GM12892 (cell line): ENCODE measurements at regions not wholly inside any gene's neighbourhood (a gene's known extent, or its start where the extent isn't known, plus 50 kb on each side); places are given as distances from the start of the nearest gene placed in this dataset.

Source experiments
- DNase-seq: peaks from one replicate; pipeline ENCODE4 v3.0.0; 2011; ENCODE audit not compliant: insufficient read length
- FAIRE-seq: peaks from 2 replicates; lab custom pipeline; 2011; peaks lifted over from hg19 to GRCh38; lab: Jason Lieb, UNC
- POLR2A ChIP-seq: IDR thresholded peaks from 2 replicates; pipeline ENCODE4 v1.6.1; 2011; ENCODE audit warnings: low read depth, low read length, control low read depth
- POLR2AphosphoS5 ChIP-seq: IDR thresholded peaks from 2 replicates; pipeline ENCODE4 v1.6.1; 2011; ENCODE audit warnings: low read depth, low read length, control low read depth
- TAF1 ChIP-seq: IDR thresholded peaks from 2 replicates; pipeline ENCODE4 v1.6.1; 2011; ENCODE audit warnings: low read depth, mild to moderate bottlenecking, control low read depth, low read length, borderline replicate concordance

- no peak for TF ChIP-seq TAF1
- no peak for TF ChIP-seq POLR2AphosphoS5
- FAIRE-seq (no peak), DNase-seq (no peak)
Measured at GRCh38 chr9:89794918-89795317, 190.1 kb downstream of the GADD45G start.

GRCh38 chr9:89795538-89796195, 190.9 kb downstream of the GADD45G start:
- no peak for FAIRE-seq
- no peak for TF ChIP-seq POLR2A
- no peak for TF ChIP-seq POLR2AphosphoS5
- TF ChIP-seq TAF1, result no peak
- no peak for DNase-seq

GRCh38 chr9:89796606-89797005, 191.8 kb downstream of the GADD45G start:
- no peak for FAIRE-seq
- no peak for DNase-seq
- TF ChIP-seq TAF1 (no peak), POLR2AphosphoS5 (no peak), POLR2A (no peak)

GRCh38 chr9:89797255-89797654, 192.4 kb downstream of the GADD45G start:
- DNase-seq (no peak), FAIRE-seq (no peak)
- TF ChIP-seq POLR2AphosphoS5 (no peak), POLR2A (no peak), TAF1 (no peak)

GRCh38 chr9:89797937-89798455, 193.2 kb downstream of the GADD45G start:
- DNase-seq (no peak), FAIRE-seq (no peak)
- TF ChIP-seq TAF1, result no peak
- no peak for TF ChIP-seq POLR2AphosphoS5
- no peak for TF ChIP-seq POLR2A

- TF ChIP-seq POLR2AphosphoS5, result no peak
- TF ChIP-seq TAF1, result no peak
- no peak for TF ChIP-seq POLR2A
- DNase-seq (no peak), FAIRE-seq (no peak)
Measured at GRCh38 chr9:89798547-89799120, 193.8 kb downstream of the GADD45G start.

- FAIRE-seq (no peak), DNase-seq (no peak)
- TF ChIP-seq POLR2A (no peak), POLR2AphosphoS5 (no peak), TAF1 (no peak)
Measured at GRCh38 chr9:89799221-89799620, 194.4 kb downstream of the GADD45G start.

GRCh38 chr9:89799766-89800165, 195.0 kb downstream of the GADD45G start:
- DNase-seq, result no peak
- no peak for TF ChIP-seq POLR2AphosphoS5
- TF ChIP-seq TAF1, result no peak
- no peak for TF ChIP-seq POLR2A
- FAIRE-seq, result no peak

- FAIRE-seq (no peak), DNase-seq (no peak)
- TF ChIP-seq POLR2A, result no peak
- no peak for TF ChIP-seq TAF1
- no peak for TF ChIP-seq POLR2AphosphoS5
Measured at GRCh38 chr9:89801341-89801740, 196.5 kb downstream of the GADD45G start.

- FAIRE-seq (peak; percentile 33), DNase-seq (no peak)
- TF ChIP-seq POLR2AphosphoS5, result no peak
- no peak for TF ChIP-seq POLR2A
- TF ChIP-seq TAF1, result no peak
Measured at GRCh38 chr9:89801742-89802670, 197.2 kb downstream of the GADD45G start.

GRCh38 chr9:89802781-89803355, 198.1 kb downstream of the GADD45G start:
- no peak for FAIRE-seq
- no peak for DNase-seq

More at GRCh38 chr9:89802781-89803355, 198.1 kb downstream of the GADD45G start:
- TF ChIP-seq TAF1 (no peak), POLR2A (no peak), POLR2AphosphoS5 (no peak)
